ENCODE measurements at regions not wholly inside any gene's neighbourhood (a gene's known extent, or its start where the extent isn't known, plus 50 kb on each side); places are given as distances from the start of the nearest gene placed in this dataset.

GRCh38 chr13:20313896-20314295, 81.8 kb upstream of the GJB6 start:
- Histone ChIP-seq H2BK120ac (ENCODE audit: low read depth, low read length, poor library complexity, severe bottlenecking) (no peak overlapping the region), H4K91ac (ENCODE audit: insufficient read length, low read depth, low read length) (no peak overlapping the region), H3K14ac (ENCODE audit: insufficient read depth, low read length) (no peak overlapping the region), H3K4me2 (ENCODE audit: insufficient read depth, insufficient read length, low read length) (no peak overlapping the region), H3K79me1 (ENCODE audit: insufficient read depth, low read depth, low read length, poor library complexity, severe bottlenecking) (no peaks in the 10 kb centered on the region), H3K4ac (ENCODE audit: low read depth, low read length) (no peak overlapping the region), H2BK20ac (ENCODE audit: low read depth, low read length, poor library complexity, severe bottlenecking) (no peak overlapping the region), H2AK5ac (ENCODE audit: insufficient read length, low read length) (no peak overlapping the region), H4K20me1 (ENCODE audit: control insufficient read depth, insufficient read depth, insufficient read length) (no peaks in the 10 kb centered on the region), H3K27me3 (ENCODE audit: insufficient read depth, low read length) (no peaks in the 10 kb centered on the region), H3K18ac (ENCODE audit: insufficient read length, low read depth, low read length) (no peak overlapping the region), H2AFZ (ENCODE audit: low read length) (no peak overlapping the region), H3K79me2 (ENCODE audit: insufficient read depth, low read length) (no peaks in the 10 kb centered on the region), H3K56ac (ENCODE audit: insufficient read length, low read depth, low read length) (no peak overlapping the region), H2BK5ac (ENCODE audit: insufficient read length, low read length) (no peak overlapping the region), H3K23ac (ENCODE audit: insufficient read length, low read depth, low read length) (no peak overlapping the region), H3T11ph (ENCODE audit: low read length) (no peak overlapping the region), H3K23me2 (ENCODE audit: insufficient read length, low read depth, low read length, poor library complexity, severe bottlenecking) (no peaks in the 10 kb centered on the region), H2BK12ac (ENCODE audit: insufficient read length, low read depth, low read length) (no peak overlapping the region), H3K27ac (ENCODE audit: insufficient read length, low read depth, low read length) (no peak overlapping the region), H3K9ac (ENCODE audit: extremely low read depth, insufficient read length, low read length) (no peak overlapping the region), H4K8ac (replicated peaks; ENCODE audit: insufficient read length, low read depth, low read length) (no peak overlapping the region), H2BK15ac (ENCODE audit: low read depth, low read length) (no peak overlapping the region), H3K9me3 (ENCODE audit: control insufficient read depth, low read depth, low read length) (no peaks in the 10 kb centered on the region), H3K4me1 (ENCODE audit: insufficient read depth, low read length) (no peaks in the 10 kb centered on the region), H4K5ac (ENCODE audit: insufficient read length, low read depth, low read length) (no peak overlapping the region)
- no peak for TF ChIP-seq CTCF (conservative IDR thresholded peaks at IDR 0.05)
- no peak for DNase-seq
- no CpG with 5 or more reads among the region's 5 CpGs for WGBS (ENCODE audit: extremely low coverage, insufficient read length, low lambda C conversion rate)
- H3K4me3 Mint-ChIP-seq = no peak overlapping the region
- H3K27ac Mint-ChIP-seq = no peak overlapping the region
- no peaks in the 10 kb centered on the region; the same call in 1 of the 2 replicates for H3K27me3 Mint-ChIP-seq (ENCODE audit: low read depth)
- no peaks in the 10 kb centered on the region for H3K9me3 Mint-ChIP-seq
- H3K4me1 Mint-ChIP-seq = no peaks in the 10 kb centered on the region
- no peaks in the 10 kb centered on the region for H3K36me3 Mint-ChIP-seq (ENCODE audit: insufficient read depth in 1 of 3, low read depth in 3 of 3)
